ENCODE measurements at regions not wholly inside any gene's neighbourhood (a gene's known extent, or its start where the extent isn't known, plus 50 kb on each side); places are given as distances from the start of the nearest gene placed in this dataset.

GRCh38 chr11:103585911-103586310 is 450.5 kb upstream of the DDI1 start:
- TF ChIP-seq FOXM1 (IDR thresholded peaks at IDR 0.05; ENCODE audit: borderline replicate concordance) (no peak), SP1 (IDR thresholded peaks at IDR 0.05) (no peak), TARDBP (IDR thresholded peaks at IDR 0.05) (no peak)
